ENCODE measurements at regions not wholly inside any gene's neighbourhood (a gene's known extent, or its start where the extent isn't known, plus 50 kb on each side); places are given as distances from the start of the nearest gene placed in this dataset.

- H3K9me3 ChIP-seq (ENCODE audit: control insufficient read depth, insufficient read depth, low read length): no peaks in the 10 kb centered on the region
- H3K27me3 ChIP-seq (ENCODE audit: control insufficient read depth, low read length): no peaks in the 10 kb centered on the region
- no peaks in the 10 kb centered on the region for H3K9me2 ChIP-seq (replicated peaks; ENCODE audit: control insufficient read depth, low read length)
- H3K27ac ChIP-seq (ENCODE audit: low read depth, low read length): no peak overlapping the region
- H3K79me2 ChIP-seq (ENCODE audit: control insufficient read depth, low read length): no peaks in the 10 kb centered on the region
- no peaks in the 10 kb centered on the region for H3F3A ChIP-seq (ENCODE audit: control insufficient read depth, insufficient read depth)
- H4K20me1 ChIP-seq (ENCODE audit: control insufficient read depth, insufficient read depth, low read depth, low read length): no peaks in the 10 kb centered on the region
- H3K4me3 ChIP-seq (ENCODE audit: low read length): no peak overlapping the region
- no peaks in the 10 kb centered on the region for H3K36me3 ChIP-seq (ENCODE audit: control insufficient read depth, low read length)
- H3K4me2 ChIP-seq (ENCODE audit: low read length): no peak overlapping the region
- TF ChIP-seq CTCF (IDR thresholded peaks at IDR 0.05; ENCODE audit: low read depth, low read length, poor library complexity, severe bottlenecking) (no peak), EZH2phosphoT487 (IDR thresholded peaks at IDR 0.05; ENCODE audit: borderline replicate concordance, low read length) (no peak)
- H3K4me1 ChIP-seq (ENCODE audit: control insufficient read depth, low read length): peaks cover 4% of the 10 kb centered on the region; the same call in 1 of the 2 replicates
These were observed 50.0 kb upstream of the NDST3 start for GRCh38 chr4:117984366-117984680.
